ENCODE measurements at regions not wholly inside any gene's neighbourhood (a gene's known extent, or its start where the extent isn't known, plus 50 kb on each side); places are given as distances from the start of the nearest gene placed in this dataset.

DNA sequence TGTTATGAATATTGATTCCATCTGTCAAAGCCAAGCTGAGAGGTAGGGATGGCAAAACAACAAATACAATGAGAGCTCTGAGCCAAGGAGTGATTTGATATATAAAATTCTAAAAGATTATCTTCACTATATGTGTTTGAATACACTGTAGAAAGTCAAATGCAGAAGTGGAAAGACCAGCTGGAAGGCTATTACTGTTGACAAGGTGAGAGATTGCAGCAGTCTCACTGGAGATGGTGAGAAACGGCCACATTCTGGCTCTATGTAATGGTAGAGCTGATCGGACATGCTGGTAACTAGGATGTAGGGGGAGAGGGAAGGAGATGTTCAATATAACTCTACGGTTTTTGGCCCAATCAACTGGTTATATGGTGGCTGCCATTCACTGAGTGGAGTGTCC, 434.2 kb upstream of the SUCLG2 start:
- 18% methylated on average over 3 of the region's 3 CpGs for WGBS (ENCODE audit: low lambda C conversion rate)
- Histone ChIP-seq H3K9me2 (0 out of 2 replicates have a peak, but pooled peaks cover 2% of the 10 kb centered on the region), H3K4me2 (no peak overlapping the region), H3K9me3 (no peaks in the 10 kb centered on the region; the same call in 1 of the 2 replicates), H3K27me3 (ENCODE audit: insufficient read depth) (no peaks in the 10 kb centered on the region), H4K20me1 (ENCODE audit: insufficient read depth) (no peaks in the 10 kb centered on the region), H3K79me2 (ENCODE audit: insufficient read depth) (no peaks in the 10 kb centered on the region), H3K4me3 (ENCODE audit: low read depth in 2 of 2, low read length in 1 of 2) (no peak overlapping the region), H3K27ac (ENCODE audit: low read depth in 2 of 2, low read length in 1 of 2) (no peak overlapping the region), H3K9ac (no peak overlapping the region), H2AFZ (ENCODE audit: low read depth) (no peak overlapping the region), H3F3A (replicated peaks; ENCODE audit: insufficient read depth) (no peaks in the 10 kb centered on the region), H3K36me3 (replicated peaks in 1 of 2; ENCODE audit: control insufficient read depth in 1 of 2, insufficient read depth in 2 of 2, low read length in 1 of 2) (no peaks in the 10 kb centered on the region), H3K4me1 (ENCODE audit: control insufficient read depth in 1 of 2, insufficient read depth in 2 of 2, low read depth in 1 of 2, low read length in 1 of 2) (no peaks in the 10 kb centered on the region)
- ChIA-PET POLR2A (no interaction called here), CTCF (no interaction called here)
- DNase-seq = no peak
- TF ChIP-seq SIN3A (IDR thresholded peaks at IDR 0.05; ENCODE audit: borderline replicate concordance, low read depth, low read length) = no peak
- no peak for TF ChIP-seq ELF1 (IDR thresholded peaks at IDR 0.05)
- TF ChIP-seq GABPA (IDR thresholded peaks at IDR 0.05; ENCODE audit: low read depth) = no peak
- TF ChIP-seq MEF2A (IDR thresholded peaks at IDR 0.05; ENCODE audit: borderline replicate concordance, low read depth) = no peak
- TF ChIP-seq YY1 (IDR thresholded peaks at IDR 0.05; ENCODE audit: low read depth) = no peak
- no peak for TF ChIP-seq MXI1 (IDR thresholded peaks at IDR 0.05; ENCODE audit: low read depth, low read length)
- no peak for TF ChIP-seq RAD21 (IDR thresholded peaks at IDR 0.05; ENCODE audit: low read length)
- TF ChIP-seq RFX5 (IDR thresholded peaks at IDR 0.05; ENCODE audit: low read length) = no peak

DNA sequence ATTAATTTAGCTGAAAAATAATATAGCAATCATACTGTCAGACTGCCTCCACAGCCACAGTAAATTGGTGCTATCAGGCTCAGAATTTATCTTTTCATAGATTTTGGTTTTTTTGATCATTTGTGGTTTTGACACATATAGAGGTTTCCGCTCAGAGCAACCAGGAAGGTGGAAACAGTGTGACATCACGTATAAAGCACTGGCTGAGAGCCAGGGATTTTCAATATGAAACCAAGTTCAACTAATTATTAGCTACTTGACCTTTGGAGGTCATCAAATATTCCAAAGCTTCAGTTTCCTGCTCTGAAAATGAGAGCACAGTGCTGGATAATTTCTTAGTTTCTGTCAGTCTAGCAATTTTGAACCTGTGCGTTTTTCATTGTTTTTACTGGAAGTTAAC, 433.8 kb upstream of the SUCLG2 start:
- ChIA-PET POLR2A (no interaction called here), CTCF (no interaction called here)
- H4K20me1 ChIP-seq (ENCODE audit: insufficient read depth) = no peaks in the 10 kb centered on the region
- no peak overlapping the region for H3K4me2 ChIP-seq
- H3F3A ChIP-seq (replicated peaks; ENCODE audit: insufficient read depth) = no peaks in the 10 kb centered on the region
- TF ChIP-seq, protein P1, sequence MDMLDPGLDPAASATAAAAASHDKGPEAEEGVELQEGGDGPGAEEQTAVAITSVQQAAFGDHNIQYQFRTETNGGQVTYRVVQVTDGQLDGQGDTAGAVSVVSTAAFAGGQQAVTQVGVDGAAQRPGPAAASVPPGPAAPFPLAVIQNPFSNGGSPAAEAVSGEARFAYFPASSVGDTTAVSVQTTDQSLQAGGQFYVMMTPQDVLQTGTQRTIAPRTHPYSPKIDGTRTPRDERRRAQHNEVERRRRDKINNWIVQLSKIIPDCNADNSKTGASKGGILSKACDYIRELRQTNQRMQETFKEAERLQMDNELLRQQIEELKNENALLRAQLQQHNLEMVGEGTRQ (IDR thresholded peaks at IDR 0.05; ENCODE audit: borderline replicate concordance, low read depth, low read length) = no peak
- TF ChIP-seq GABPA (IDR thresholded peaks at IDR 0.05; ENCODE audit: low read depth) = no peak
- TF ChIP-seq YY1 (IDR thresholded peaks at IDR 0.05; ENCODE audit: low read depth) = no peak
- TF ChIP-seq MXI1 (IDR thresholded peaks at IDR 0.05; ENCODE audit: low read depth, low read length) = no peak
- TF ChIP-seq, protein P2, sequence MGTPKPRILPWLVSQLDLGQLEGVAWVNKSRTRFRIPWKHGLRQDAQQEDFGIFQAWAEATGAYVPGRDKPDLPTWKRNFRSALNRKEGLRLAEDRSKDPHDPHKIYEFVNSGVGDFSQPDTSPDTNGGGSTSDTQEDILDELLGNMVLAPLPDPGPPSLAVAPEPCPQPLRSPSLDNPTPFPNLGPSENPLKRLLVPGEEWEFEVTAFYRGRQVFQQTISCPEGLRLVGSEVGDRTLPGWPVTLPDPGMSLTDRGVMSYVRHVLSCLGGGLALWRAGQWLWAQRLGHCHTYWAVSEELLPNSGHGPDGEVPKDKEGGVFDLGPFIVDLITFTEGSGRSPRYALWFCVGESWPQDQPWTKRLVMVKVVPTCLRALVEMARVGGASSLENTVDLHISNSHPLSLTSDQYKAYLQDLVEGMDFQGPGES (IDR thresholded peaks at IDR 0.05; ENCODE audit: low read depth, low read length) = no peak
- TF ChIP-seq, protein P3, sequence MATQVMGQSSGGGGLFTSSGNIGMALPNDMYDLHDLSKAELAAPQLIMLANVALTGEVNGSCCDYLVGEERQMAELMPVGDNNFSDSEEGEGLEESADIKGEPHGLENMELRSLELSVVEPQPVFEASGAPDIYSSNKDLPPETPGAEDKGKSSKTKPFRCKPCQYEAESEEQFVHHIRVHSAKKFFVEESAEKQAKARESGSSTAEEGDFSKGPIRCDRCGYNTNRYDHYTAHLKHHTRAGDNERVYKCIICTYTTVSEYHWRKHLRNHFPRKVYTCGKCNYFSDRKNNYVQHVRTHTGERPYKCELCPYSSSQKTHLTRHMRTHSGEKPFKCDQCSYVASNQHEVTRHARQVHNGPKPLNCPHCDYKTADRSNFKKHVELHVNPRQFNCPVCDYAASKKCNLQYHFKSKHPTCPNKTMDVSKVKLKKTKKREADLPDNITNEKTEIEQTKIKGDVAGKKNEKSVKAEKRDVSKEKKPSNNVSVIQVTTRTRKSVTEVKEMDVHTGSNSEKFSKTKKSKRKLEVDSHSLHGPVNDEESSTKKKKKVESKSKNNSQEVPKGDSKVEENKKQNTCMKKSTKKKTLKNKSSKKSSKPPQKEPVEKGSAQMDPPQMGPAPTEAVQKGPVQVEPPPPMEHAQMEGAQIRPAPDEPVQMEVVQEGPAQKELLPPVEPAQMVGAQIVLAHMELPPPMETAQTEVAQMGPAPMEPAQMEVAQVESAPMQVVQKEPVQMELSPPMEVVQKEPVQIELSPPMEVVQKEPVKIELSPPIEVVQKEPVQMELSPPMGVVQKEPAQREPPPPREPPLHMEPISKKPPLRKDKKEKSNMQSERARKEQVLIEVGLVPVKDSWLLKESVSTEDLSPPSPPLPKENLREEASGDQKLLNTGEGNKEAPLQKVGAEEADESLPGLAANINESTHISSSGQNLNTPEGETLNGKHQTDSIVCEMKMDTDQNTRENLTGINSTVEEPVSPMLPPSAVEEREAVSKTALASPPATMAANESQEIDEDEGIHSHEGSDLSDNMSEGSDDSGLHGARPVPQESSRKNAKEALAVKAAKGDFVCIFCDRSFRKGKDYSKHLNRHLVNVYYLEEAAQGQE (IDR thresholded peaks at IDR 0.05; ENCODE audit: low read depth, low read length) = no peak
- TF ChIP-seq NFIC (IDR thresholded peaks at IDR 0.05; ENCODE audit: borderline replicate concordance) = no peak
- no peak overlapping the region for H3K27ac ChIP-seq (ENCODE audit: low read depth in 2 of 2, low read length in 1 of 2)
- no peak overlapping the region for H3K9ac ChIP-seq
- 17% methylated on average over 3 of the region's 3 CpGs for WGBS (ENCODE audit: low lambda C conversion rate)
- no peaks in the 10 kb centered on the region for H3K4me1 ChIP-seq (ENCODE audit: control insufficient read depth in 1 of 2, insufficient read depth in 2 of 2, low read depth in 1 of 2, low read length in 1 of 2)
- H2AFZ ChIP-seq (ENCODE audit: low read depth) = no peak overlapping the region
- H3K9me2 ChIP-seq = 0 out of 2 replicates have a peak, but pooled peaks cover 2% of the 10 kb centered on the region
- no peaks in the 10 kb centered on the region for H3K27me3 ChIP-seq (ENCODE audit: insufficient read depth)
- H3K36me3 ChIP-seq (replicated peaks in 1 of 2; ENCODE audit: control insufficient read depth in 1 of 2, insufficient read depth in 2 of 2, low read length in 1 of 2) = no peaks in the 10 kb centered on the region
- H3K9me3 ChIP-seq = no peaks in the 10 kb centered on the region; the same call in 1 of the 2 replicates
- H3K79me2 ChIP-seq (ENCODE audit: insufficient read depth) = no peaks in the 10 kb centered on the region
- DNase-seq = no peak
- H3K4me3 ChIP-seq (ENCODE audit: low read depth in 2 of 2, low read length in 1 of 2) = no peak overlapping the region
